ENCODE measurements at regions not wholly inside any gene's neighbourhood (a gene's known extent, or its start where the extent isn't known, plus 50 kb on each side); places are given as distances from the start of the nearest gene placed in this dataset.

DNA sequence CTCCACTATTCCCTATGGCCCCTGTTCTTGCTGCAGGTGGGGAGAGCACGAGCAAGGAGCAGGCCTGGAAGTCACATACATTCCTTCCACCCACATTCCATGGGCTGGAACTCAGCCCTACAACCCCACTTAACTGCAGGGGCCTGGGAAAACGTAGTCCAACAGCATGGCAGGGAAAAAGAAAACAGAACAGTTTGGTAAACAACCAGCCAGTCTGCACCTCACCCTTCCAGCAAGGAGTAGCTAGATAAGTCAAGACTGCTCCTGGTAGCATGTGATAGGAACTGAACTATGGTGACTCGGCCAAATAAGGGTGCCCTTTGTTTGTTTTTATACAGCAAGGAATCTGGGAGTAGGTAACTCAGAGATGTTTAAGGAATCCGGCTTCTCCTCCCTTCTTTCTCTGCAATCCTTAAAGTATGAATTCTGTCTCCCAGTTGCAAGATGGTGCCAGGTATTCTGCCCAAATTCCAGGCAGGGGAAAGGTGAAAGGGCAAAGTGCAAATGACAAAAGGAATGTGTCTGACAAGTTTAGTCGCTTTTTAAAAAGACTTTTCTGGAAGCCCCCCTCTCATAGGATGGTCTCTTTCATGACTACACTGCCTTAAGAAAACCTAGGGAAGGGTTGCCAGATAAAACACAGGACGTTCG lies 311.7 kb upstream of the NEBL start:
- no peaks in the 10 kb centered on the region for H3K9me3 Mint-ChIP-seq (ENCODE audit: unreplicated experiment)
- no peak overlapping the region for H3K4me3 Mint-ChIP-seq (ENCODE audit: unreplicated experiment)
- no peak overlapping the region for H3K27ac Mint-ChIP-seq (ENCODE audit: unreplicated experiment)
- H3K36me3 Mint-ChIP-seq (ENCODE audit: low read depth, unreplicated experiment): no peaks in the 10 kb centered on the region
- no peak for DNase-seq (ENCODE audit: low spot score)
- peaks cover 3% of the 10 kb centered on the region for H3K4me1 Mint-ChIP-seq (ENCODE audit: unreplicated experiment)
- no peaks in the 10 kb centered on the region for H3K27me3 Mint-ChIP-seq (ENCODE audit: unreplicated experiment)
- TF ChIP-seq, protein P1, sequence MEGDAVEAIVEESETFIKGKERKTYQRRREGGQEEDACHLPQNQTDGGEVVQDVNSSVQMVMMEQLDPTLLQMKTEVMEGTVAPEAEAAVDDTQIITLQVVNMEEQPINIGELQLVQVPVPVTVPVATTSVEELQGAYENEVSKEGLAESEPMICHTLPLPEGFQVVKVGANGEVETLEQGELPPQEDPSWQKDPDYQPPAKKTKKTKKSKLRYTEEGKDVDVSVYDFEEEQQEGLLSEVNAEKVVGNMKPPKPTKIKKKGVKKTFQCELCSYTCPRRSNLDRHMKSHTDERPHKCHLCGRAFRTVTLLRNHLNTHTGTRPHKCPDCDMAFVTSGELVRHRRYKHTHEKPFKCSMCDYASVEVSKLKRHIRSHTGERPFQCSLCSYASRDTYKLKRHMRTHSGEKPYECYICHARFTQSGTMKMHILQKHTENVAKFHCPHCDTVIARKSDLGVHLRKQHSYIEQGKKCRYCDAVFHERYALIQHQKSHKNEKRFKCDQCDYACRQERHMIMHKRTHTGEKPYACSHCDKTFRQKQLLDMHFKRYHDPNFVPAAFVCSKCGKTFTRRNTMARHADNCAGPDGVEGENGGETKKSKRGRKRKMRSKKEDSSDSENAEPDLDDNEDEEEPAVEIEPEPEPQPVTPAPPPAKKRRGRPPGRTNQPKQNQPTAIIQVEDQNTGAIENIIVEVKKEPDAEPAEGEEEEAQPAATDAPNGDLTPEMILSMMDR (IDR thresholded peaks at IDR 0.05; ENCODE audit: unreplicated experiment): no peak

DNA sequence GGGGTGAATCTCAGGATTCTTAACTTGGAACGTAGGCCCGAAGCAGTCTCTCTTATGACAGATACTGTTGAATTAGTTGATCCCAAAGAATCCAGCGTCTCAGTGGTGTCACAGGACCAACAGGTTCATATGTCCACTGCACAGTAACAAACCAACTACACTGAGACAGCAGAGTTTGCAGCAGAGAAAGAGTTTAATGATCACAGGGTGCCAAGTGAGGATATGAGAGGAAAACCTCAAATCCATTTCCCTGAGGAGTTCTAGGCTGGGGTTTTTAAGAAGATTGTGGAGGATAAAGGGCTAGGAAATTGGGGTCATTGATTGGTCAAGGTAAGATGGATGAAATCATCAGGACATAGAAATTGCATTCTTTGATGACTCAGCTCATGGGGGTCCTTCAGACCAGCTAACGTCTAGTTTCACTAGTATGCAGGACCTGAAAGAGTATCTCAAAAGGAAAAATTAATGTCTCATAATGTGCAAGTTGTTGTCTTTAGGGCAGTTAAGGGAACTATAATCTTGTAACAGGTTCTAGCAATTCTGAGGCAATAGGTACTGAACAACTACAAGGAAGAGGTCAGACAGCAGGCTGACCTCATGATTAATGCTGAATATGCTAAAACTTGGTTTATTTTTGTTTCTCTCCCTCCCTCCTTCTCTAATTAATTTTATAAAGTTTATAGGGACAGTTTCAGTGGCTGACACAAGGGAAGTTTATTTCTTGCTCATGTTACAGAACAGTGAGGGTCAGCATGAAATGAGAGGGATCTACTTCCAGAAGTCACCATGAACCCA lies 310.9 kb upstream of the NEBL start:
- Mint-ChIP-seq H3K36me3 (ENCODE audit: low read depth, unreplicated experiment) (no peaks in the 10 kb centered on the region), H3K4me1 (ENCODE audit: unreplicated experiment) (peaks cover 3% of the 10 kb centered on the region), H3K27ac (ENCODE audit: unreplicated experiment) (no peak overlapping the region), H3K27me3 (ENCODE audit: unreplicated experiment) (no peaks in the 10 kb centered on the region), H3K4me3 (ENCODE audit: unreplicated experiment) (no peak overlapping the region), H3K9me3 (ENCODE audit: unreplicated experiment) (no peaks in the 10 kb centered on the region)
- no peak for DNase-seq (ENCODE audit: low spot score)
- TF ChIP-seq, protein P1 (IDR thresholded peaks at IDR 0.05; ENCODE audit: unreplicated experiment): no peak

DNA sequence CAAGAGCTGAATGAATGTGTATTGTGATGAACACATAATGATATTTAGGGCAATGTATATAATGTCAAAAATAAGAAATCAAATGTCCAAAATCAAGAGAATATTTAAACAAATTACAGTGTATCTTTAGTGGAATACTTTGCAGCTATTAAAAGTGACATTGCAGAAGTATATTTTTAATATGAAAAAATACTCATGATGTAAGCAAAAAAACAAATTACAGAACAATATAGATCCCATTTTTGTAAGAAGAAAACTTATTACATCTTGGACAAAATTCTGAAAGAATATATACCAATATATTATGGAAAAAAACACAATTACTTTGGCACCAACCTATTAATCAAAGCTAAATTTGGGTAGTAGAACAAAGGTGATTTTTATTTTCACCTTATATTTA lies 308.2 kb upstream of the NEBL start:
- no peaks in the 10 kb centered on the region for H3K27me3 Mint-ChIP-seq (ENCODE audit: unreplicated experiment)
- no peak overlapping the region for H3K27ac Mint-ChIP-seq (ENCODE audit: unreplicated experiment)
- no peak for DNase-seq (ENCODE audit: low spot score)
- H3K4me1 Mint-ChIP-seq (ENCODE audit: unreplicated experiment): peaks cover 3% of the 10 kb centered on the region
- no peaks in the 10 kb centered on the region for H3K9me3 Mint-ChIP-seq (ENCODE audit: unreplicated experiment)
- no peaks in the 10 kb centered on the region for H3K36me3 Mint-ChIP-seq (ENCODE audit: low read depth, unreplicated experiment)
- no peak overlapping the region for H3K4me3 Mint-ChIP-seq (ENCODE audit: unreplicated experiment)
- TF ChIP-seq, protein P1 (IDR thresholded peaks at IDR 0.05; ENCODE audit: unreplicated experiment): no peak

DNA sequence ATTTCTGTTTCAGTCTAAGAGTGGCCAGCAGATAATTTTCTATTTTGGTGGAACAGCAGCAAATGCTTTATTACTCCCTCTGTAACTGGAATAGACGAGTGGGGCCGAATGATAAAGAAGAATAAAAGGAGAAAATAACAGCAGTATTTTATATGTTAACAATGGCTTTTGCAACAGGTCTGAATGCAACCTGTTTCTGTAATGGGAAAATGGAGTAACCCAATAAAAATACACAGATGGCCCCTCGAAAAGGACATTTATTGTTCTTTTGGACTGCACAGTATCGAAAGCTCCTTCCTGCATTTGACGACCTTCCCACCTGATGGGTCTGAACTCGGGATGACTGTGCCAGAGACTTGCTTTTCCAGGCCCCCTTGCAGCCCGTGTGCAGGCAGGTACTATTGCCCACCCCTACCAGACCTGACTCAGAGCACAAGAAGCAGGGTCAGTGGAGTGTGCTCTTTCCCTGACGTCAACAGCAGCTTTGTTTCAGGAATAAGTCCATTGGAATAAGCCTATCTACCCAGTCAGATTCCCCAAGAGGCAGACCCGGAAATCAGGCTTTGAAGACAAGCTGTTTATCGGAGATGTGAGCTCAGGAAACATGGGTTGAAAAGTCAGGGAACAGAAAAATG lies 306.5 kb upstream of the NEBL start:
- H3K9me3 Mint-ChIP-seq (ENCODE audit: unreplicated experiment): peaks cover 1% of the 10 kb centered on the region
- TF ChIP-seq, protein P1 (IDR thresholded peaks at IDR 0.05; ENCODE audit: unreplicated experiment): no peak
- H3K4me1 Mint-ChIP-seq (ENCODE audit: unreplicated experiment): peaks cover 3% of the 10 kb centered on the region
- DNase-seq (ENCODE audit: low spot score): no peak
- H3K27ac Mint-ChIP-seq (ENCODE audit: unreplicated experiment): no peak overlapping the region
- H3K27me3 Mint-ChIP-seq (ENCODE audit: unreplicated experiment): no peaks in the 10 kb centered on the region
- H3K36me3 Mint-ChIP-seq (ENCODE audit: low read depth, unreplicated experiment): peaks cover 2% of the 10 kb centered on the region
- no peak overlapping the region for H3K4me3 Mint-ChIP-seq (ENCODE audit: unreplicated experiment)
